IMR-90 (cell line): ENCODE measurements at regions not wholly inside any gene's neighbourhood (a gene's known extent, or its start where the extent isn't known, plus 50 kb on each side); places are given as distances from the start of the nearest gene placed in this dataset.

Experiments used
- ATAC-seq: fragments of 200-7000 bp; cut with Tn5 transposase; 2 replicates; pipeline ENCODE4 v1.9.1; 2020; ENCODE audit warnings: low read depth, mild to moderate bottlenecking, moderate library complexity
- BruUV-seq: library from RNA; stranded (reverse); fragments of 400-500 nt; replicated peaks from 2 replicates; lab custom pipeline; 2021; lab: Mats Ljungman, UMichigan
- CTCF ChIA-PET: fragments of 300-600 bp; formaldehyde crosslinking; extraction: SDS; loops from one replicate; lab custom pipeline; 2021; ENCODE audit warnings: antibody characterized with exemption; lab: Yijun Ruan, JAX
- POLR2A ChIA-PET: fragments of 300-600 bp; sonication (Branson Sonifier 250); formaldehyde crosslinking; loops from one replicate; lab custom pipeline; 2022; ENCODE audit warnings: antibody characterized with exemption; ENCODE audit not compliant: unreplicated experiment; lab: Charles Lee
- DNase-seq: peaks from one replicate; pipeline ENCODE4 v3.0.0; 2013
- H2AFZ ChIP-seq: replicated peaks from 2 replicates; pipeline ENCODE3; 2013; ENCODE audit warnings: low read length, mild to moderate bottlenecking; ENCODE audit not compliant: poor library complexity
- H2AK5ac ChIP-seq: 2 replicates; pipeline ENCODE4 v1.6.1; 2013; ENCODE audit warnings: low read depth, low read length, inconsistent platforms
- H2AK9ac ChIP-seq: replicated peaks from 2 replicates; pipeline ENCODE3; 2013; ENCODE audit warnings: mild to moderate bottlenecking, low read depth, low read length, moderate library complexity; ENCODE audit not compliant: poor library complexity
- H2BK120ac ChIP-seq: 2 replicates; pipeline ENCODE4 v1.6.1; 2013; ENCODE audit warnings: low read depth, low read length, inconsistent platforms
- H2BK15ac ChIP-seq: 3 replicates; pipeline ENCODE4 v1.6.1; 2013; ENCODE audit warnings: low read depth, low read length, inconsistent platforms
- H2BK20ac ChIP-seq: 2 replicates; pipeline ENCODE4 v1.6.1; 2013; ENCODE audit warnings: low read depth, mild to moderate bottlenecking, inconsistent platforms, low read length, moderate library complexity
- H2BK5ac ChIP-seq: 2 replicates; pipeline ENCODE4 v1.6.1; 2013; ENCODE audit warnings: mild to moderate bottlenecking, low read depth, low read length, inconsistent platforms; ENCODE audit not compliant: poor library complexity, severe bottlenecking
- H3K14ac ChIP-seq: replicated peaks from 2 replicates; pipeline ENCODE4 v1.6.1; 2013; ENCODE audit warnings: low read depth, low read length, inconsistent platforms
- H3K18ac ChIP-seq: 2 replicates; pipeline ENCODE4 v1.6.1; 2013; ENCODE audit warnings: low read depth, low read length, control low read depth
- H3K23ac ChIP-seq: 2 replicates; pipeline ENCODE4 v1.6.1; 2013; ENCODE audit warnings: low read depth, low read length, inconsistent platforms
- H3K27ac ChIP-seq: 2 replicates; pipeline ENCODE4 v1.5.1; 2013; ENCODE audit warnings: mild to moderate bottlenecking, control low read depth, low read length; ENCODE audit not compliant: insufficient read depth
- H3K27me3 ChIP-seq: 2 replicates; pipeline ENCODE4 v1.6.1; 2013; ENCODE audit warnings: low read length; ENCODE audit not compliant: control insufficient read depth, insufficient read depth
- H3K36me3 ChIP-seq: 2 replicates; pipeline ENCODE4 v1.6.1; 2013; ENCODE audit warnings: low read length, mixed read lengths; ENCODE audit not compliant: control insufficient read depth, insufficient read depth
- H3K4ac ChIP-seq: 2 replicates; pipeline ENCODE4 v1.6.1; 2013; ENCODE audit warnings: low read depth, low read length, inconsistent platforms
- H3K4me1 ChIP-seq: 2 replicates; pipeline ENCODE4 v1.6.1; 2013; ENCODE audit warnings: low read length, mixed read lengths; ENCODE audit not compliant: control insufficient read depth, insufficient read depth
- H3K4me2 ChIP-seq: 2 replicates; pipeline ENCODE4 v1.6.1; 2013; ENCODE audit warnings: low read depth, mild to moderate bottlenecking, control low read depth, low read length, moderate library complexity
- H3K4me3 ChIP-seq: 2 replicates; pipeline ENCODE4 v1.5.1; 2013; ENCODE audit warnings: low read depth, mild to moderate bottlenecking, control low read depth, low read length, moderate library complexity; ENCODE audit not compliant: insufficient read depth
- H3K56ac ChIP-seq: 2 replicates; pipeline ENCODE4 v1.6.1; 2013; ENCODE audit warnings: low read length, inconsistent platforms; ENCODE audit not compliant: insufficient read depth; ENCODE audit errors: extremely low read depth
- H3K79me1 ChIP-seq, 2 experiments: 2 replicates each; pipeline ENCODE4 v1.6.1; 2013; ENCODE audit warnings: low read length in 2 of 2, inconsistent platforms in 1 of 2, low read depth in 1 of 2
- H3K9ac ChIP-seq: 2 replicates; pipeline ENCODE4 v1.6.1; 2013; ENCODE audit warnings: low read depth, low read length, control low read depth
- H3K9me1 ChIP-seq: 2 replicates; pipeline ENCODE4 v1.6.1; 2013; ENCODE audit warnings: low read length, inconsistent platforms; ENCODE audit not compliant: insufficient read depth
- H3K9me3 ChIP-seq: 2 replicates; pipeline ENCODE4 v1.6.1; 2013; ENCODE audit warnings: low read length; ENCODE audit not compliant: control insufficient read depth, insufficient read depth
- H4K20me1 ChIP-seq: 2 replicates; pipeline ENCODE4 v1.6.1; 2013; ENCODE audit warnings: low read length, inconsistent platforms; ENCODE audit not compliant: insufficient read depth
- H4K5ac ChIP-seq: 2 replicates; pipeline ENCODE4 v1.6.1; 2013; ENCODE audit warnings: mild to moderate bottlenecking, low read depth, low read length, control low read depth
- H4K8ac ChIP-seq, 2 experiments: 2 replicates each; pipeline ENCODE4 v1.6.1; 2013; ENCODE audit warnings: low read depth in 2 of 2, low read length in 2 of 2, control low read depth in 1 of 2, inconsistent platforms in 1 of 2
- H4K91ac ChIP-seq: 2 replicates; pipeline ENCODE4 v1.6.1; 2013; ENCODE audit warnings: low read depth, low read length, inconsistent platforms; ENCODE audit not compliant: insufficient read depth
- BHLHE40 ChIP-seq: fragments of 150-350 bp; IDR thresholded peaks from 2 replicates; pipeline ENCODE4 v1.6.1; 2016; ENCODE audit warnings: mild to moderate bottlenecking, low read depth, low read length
- ELK1 ChIP-seq: fragments of 150-350 bp; IDR thresholded peaks from 2 replicates; pipeline ENCODE4 v1.6.1; 2016; ENCODE audit warnings: low read depth, mild to moderate bottlenecking, low read length, moderate library complexity, borderline replicate concordance
- MAFK ChIP-seq: IDR thresholded peaks from 2 replicates; pipeline ENCODE4 v1.6.1; 2012; ENCODE audit warnings: low read depth, low read length, improper control_type of control experiment
- MAZ ChIP-seq: IDR thresholded peaks from 2 replicates; pipeline ENCODE4 v1.6.1; 2012; ENCODE audit warnings: low read depth, mild to moderate bottlenecking, low read length, improper control_type of control experiment, moderate library complexity, borderline replicate concordance
- MXI1 ChIP-seq: IDR thresholded peaks from 2 replicates; pipeline ENCODE4 v1.6.1; 2012; ENCODE audit warnings: low read depth, mild to moderate bottlenecking, low read length, moderate library complexity, borderline replicate concordance
- RCOR1 ChIP-seq: IDR thresholded peaks from 2 replicates; pipeline ENCODE4 v1.6.1; 2012; ENCODE audit warnings: mild to moderate bottlenecking, low read length, improper control_type of control experiment; ENCODE audit not compliant: insufficient replicate concordance
- RFX5 ChIP-seq: IDR thresholded peaks from 2 replicates; pipeline ENCODE4 v1.8.0; 2012; ENCODE audit warnings: low read depth, mild to moderate bottlenecking, low read length, moderate library complexity
- SMC3 ChIP-seq: fragments of 150-350 bp; IDR thresholded peaks from 2 replicates; pipeline ENCODE4 v1.6.1; 2016; ENCODE audit warnings: low read depth, mild to moderate bottlenecking, antibody characterized with exemption, low read length, moderate library complexity
- USF2 ChIP-seq: fragments of 150-350 bp; IDR thresholded peaks from 2 replicates; pipeline ENCODE4 v1.6.1; 2017; ENCODE audit warnings: mild to moderate bottlenecking, antibody characterized with exemption, low read length, low read depth
- dilution Hi-C: fragments of 300-500 bp; cut with HindIII; formaldehyde crosslinking; loops from one replicate; pipeline ENCODE4 v1.14.3; 2018; ENCODE audit warnings: low sequenced_read_pairs; ENCODE audit not compliant: unreplicated experiment
- in situ Hi-C: fragments of 300-500 bp; cut with MboI; formaldehyde crosslinking; loops from 3 replicates; pipeline ENCODE4 v1.14.3; 2019; ENCODE audit warnings: low sequenced_read_pairs, inconsistent platforms, mixed read lengths
- intact Hi-C: fragments of 100-400 bp; cut with micrococcal nuclease; formaldehyde crosslinking; loops from 2 replicates; pipeline ENCODE4 v1.10.0; 2022

GRCh38 chr2:138267902-138268254 is 233.7 kb upstream of the SPOPL start:
- intact Hi-C loops (no loop called here), in situ Hi-C loops (no loop called here), dilution Hi-C loops (no loop called here)
- Histone ChIP-seq H3K79me1 (no peaks in the 10 kb centered on the region), H4K20me1 (no peaks in the 10 kb centered on the region), H4K5ac (peak overlapping the region; percentile 90; the same call in 1 of the 2 replicates), H3K9ac (no peak overlapping the region), H3K9me1 (peaks cover 4% of the 10 kb centered on the region; the same call in 1 of the 2 replicates), H4K8ac (peak overlapping the region; percentile 38 to 84; a peak in 3 of 4 replicates), H2BK5ac (peak overlapping the region; percentile 68), H3K14ac (0 out of 2 replicates have a peak overlapping the region, but pooled peaks have one; percentile 14), H2BK120ac (peak overlapping the region; percentile 66), H2AFZ (no peak overlapping the region), H2BK20ac (peak overlapping the region; percentile 51), H3K4me2 (peak overlapping the region; percentile 46; the same call in 1 of the 2 replicates), H2AK5ac (no peak overlapping the region), H3K23ac (peak overlapping the region; percentile 7; the same call in 1 of the 2 replicates), H3K56ac (peak overlapping the region; percentile 13; the same call in 1 of the 2 replicates), H2AK9ac (no peak overlapping the region), H3K4me1 (peaks cover 9% of the 10 kb centered on the region), H3K18ac (peak overlapping the region; percentile 94), H3K36me3 (no peaks in the 10 kb centered on the region), H4K91ac (peak overlapping the region; percentile 20; the same call in 1 of the 2 replicates), H3K9me3 (no peaks in the 10 kb centered on the region), H3K27ac (peak overlapping the region; percentile 35; the same call in 1 of the 2 replicates), H2BK15ac (peak overlapping the region; percentile 79; the same call in 2 of the 3 replicates), H3K4ac (peak overlapping the region; percentile 60; the same call in 1 of the 2 replicates), H3K4me3 (no peak overlapping the region), H3K27me3 (no peaks in the 10 kb centered on the region)
- BruUV-seq, result no TSS peak
- ATAC-seq (no peak), DNase-seq (no peak)
- ChIA-PET CTCF (no interaction called here), POLR2A (no interaction called here)
- TF ChIP-seq MXI1 (no peak), RCOR1 (no peak), RFX5 (no peak), USF2 (no peak), ELK1 (no peak), MAFK (no peak), BHLHE40 (no peak), MAZ (no peak), SMC3 (no peak)
